ENCODE measurements at regions not wholly inside any gene's neighbourhood (a gene's known extent, or its start where the extent isn't known, plus 50 kb on each side); places are given as distances from the start of the nearest gene placed in this dataset.

- dilution Hi-C loops (cut with MboI; ENCODE audit: extremely low pct_ligation_motif_present, low sequenced_read_pairs): loop anchor here (25.0 kb wide), 1 partner anchor 188 kb away; no protein-coding TSS in a partner anchor
- POLR2A ChIA-PET: no interaction called here
Observed at GRCh38 chr11:13149991-13150390, 127.6 kb upstream of the BMAL1 start.

More at GRCh38 chr11:13149991-13150390, 127.6 kb upstream of the BMAL1 start:
- Histone ChIP-seq H3K9me1 (replicated peaks; ENCODE audit: control insufficient read depth, extremely low read depth, insufficient read depth, low read length) (no peaks in the 10 kb centered on the region), H3K4me3 (replicated peaks in 1 of 3; ENCODE audit: insufficient read depth in 1 of 3, low read depth in 1 of 3, low read length in 3 of 3) (no peak overlapping the region), H4K20me1 (replicated peaks; ENCODE audit: control insufficient read depth, extremely low read depth, insufficient read depth, low read length) (no peaks in the 10 kb centered on the region), H3K79me2 (ENCODE audit: control insufficient read depth, insufficient read depth, low read length) (no peaks in the 10 kb centered on the region), H3K9ac (replicated peaks; ENCODE audit: extremely low read depth, insufficient read depth, low read length) (no peak overlapping the region), H3K4me1 (ENCODE audit: control insufficient read depth, extremely low read depth, insufficient read depth, low read length) (peaks cover 11% of the 10 kb centered on the region), H3K27ac (ENCODE audit: insufficient read depth, low read depth, low read length) (no peak overlapping the region), H3K9me3 (replicated peaks; ENCODE audit: control insufficient read depth, insufficient read depth, low read length) (no peaks in the 10 kb centered on the region), H3K36me3 (ENCODE audit: control insufficient read depth in 2 of 2, extremely low read depth in 1 of 2, insufficient read depth in 2 of 2, low read length in 2 of 2) (no peaks in the 10 kb centered on the region), H3K4me2 (ENCODE audit: insufficient read depth, low read length) (no peak overlapping the region), H2AFZ (ENCODE audit: low read depth, low read length) (no peak overlapping the region), H3K27me3 (ENCODE audit: control insufficient read depth in 2 of 2, insufficient read depth in 2 of 2, low read length in 2 of 2) (peaks cover 0 to 4% of the 10 kb centered on the region in 2 experiments)
- CTCF ChIA-PET: interaction anchor here (0.8 to 11.5 kb wide), 5 partner anchors 8 to 236 kb away, joined by 3 to 265 read pairs (median 4); no protein-coding TSS in a partner anchor
- FAIRE-seq (no peak), DNase-seq (ENCODE audit: low read depth, low spot score) (no peak)
- intact Hi-C loops (cut with micrococcal nuclease): no loop called here
- no TSS peak for BruUV-seq (replicated peaks)
- TF ChIP-seq GATA2 (IDR thresholded peaks at IDR 0.05; ENCODE audit: insufficient read depth, insufficient read length, low read depth, low read length) (no peak), POLR2A (IDR thresholded peaks at IDR 0.05; ENCODE audit: low read depth, low read length) (no peak), CTCF (IDR thresholded peaks at IDR 0.05; ENCODE audit: extremely low read depth in 1 of 2, insufficient read depth in 1 of 2, low read depth in 1 of 2, low read length in 2 of 2) (no peak), MYC (IDR thresholded peaks at IDR 0.05; ENCODE audit: low read depth, low read length) (no peak), EZH2 (IDR thresholded peaks at IDR 0.05; ENCODE audit: borderline replicate concordance, low read depth, low read length, severe bottlenecking) (no peak), POLR2AphosphoS5 (IDR thresholded peaks at IDR 0.05; ENCODE audit: insufficient read depth, low read depth, low read length) (no peak), JUN (IDR thresholded peaks at IDR 0.05; ENCODE audit: borderline replicate concordance, insufficient read depth, insufficient read length, low read depth) (no peak), FOS (IDR thresholded peaks at IDR 0.05; ENCODE audit: borderline replicate concordance, insufficient read depth, low read length) (no peak), MAX (IDR thresholded peaks at IDR 0.05; ENCODE audit: insufficient read depth, insufficient read length) (no peak)

Measured in endothelial cell of umbilical vein (primary cell).